ENCODE measurements at regions not wholly inside any gene's neighbourhood (a gene's known extent, or its start where the extent isn't known, plus 50 kb on each side); places are given as distances from the start of the nearest gene placed in this dataset.
"Not testable (repeated sequence)": the region's sequence is repeated elsewhere in the genome, so short reads cannot be mapped to it uniquely, and the experiment has no call there.

DNA sequence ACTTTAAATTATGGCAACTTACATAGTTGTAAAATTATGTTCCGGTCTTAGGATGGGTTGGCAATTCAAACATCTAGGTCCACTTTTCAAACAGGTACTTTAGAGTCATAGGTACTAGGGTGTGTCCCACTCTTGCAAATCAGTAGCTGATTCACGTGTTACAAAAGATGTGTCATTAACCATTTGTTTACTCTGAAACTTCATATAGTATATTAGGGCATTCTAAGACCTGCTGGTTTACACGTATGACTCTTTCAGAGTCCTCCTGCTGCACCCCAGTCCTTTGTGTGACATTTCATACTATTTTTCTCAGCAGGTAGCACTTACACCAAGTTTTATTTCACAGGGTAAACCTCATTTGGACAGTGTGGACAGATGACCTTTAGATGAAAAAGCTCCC, 131.8 kb upstream of the PLEKHM1 start:
- TF ChIP-seq, protein P1, sequence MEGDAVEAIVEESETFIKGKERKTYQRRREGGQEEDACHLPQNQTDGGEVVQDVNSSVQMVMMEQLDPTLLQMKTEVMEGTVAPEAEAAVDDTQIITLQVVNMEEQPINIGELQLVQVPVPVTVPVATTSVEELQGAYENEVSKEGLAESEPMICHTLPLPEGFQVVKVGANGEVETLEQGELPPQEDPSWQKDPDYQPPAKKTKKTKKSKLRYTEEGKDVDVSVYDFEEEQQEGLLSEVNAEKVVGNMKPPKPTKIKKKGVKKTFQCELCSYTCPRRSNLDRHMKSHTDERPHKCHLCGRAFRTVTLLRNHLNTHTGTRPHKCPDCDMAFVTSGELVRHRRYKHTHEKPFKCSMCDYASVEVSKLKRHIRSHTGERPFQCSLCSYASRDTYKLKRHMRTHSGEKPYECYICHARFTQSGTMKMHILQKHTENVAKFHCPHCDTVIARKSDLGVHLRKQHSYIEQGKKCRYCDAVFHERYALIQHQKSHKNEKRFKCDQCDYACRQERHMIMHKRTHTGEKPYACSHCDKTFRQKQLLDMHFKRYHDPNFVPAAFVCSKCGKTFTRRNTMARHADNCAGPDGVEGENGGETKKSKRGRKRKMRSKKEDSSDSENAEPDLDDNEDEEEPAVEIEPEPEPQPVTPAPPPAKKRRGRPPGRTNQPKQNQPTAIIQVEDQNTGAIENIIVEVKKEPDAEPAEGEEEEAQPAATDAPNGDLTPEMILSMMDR (IDR thresholded peaks at IDR 0.05): not testable (repeated sequence)
- TF ChIP-seq POLR2A (IDR thresholded peaks at IDR 0.05): not testable (repeated sequence)
